ENCODE measurements at regions not wholly inside any gene's neighbourhood (a gene's known extent, or its start where the extent isn't known, plus 50 kb on each side); places are given as distances from the start of the nearest gene placed in this dataset.

GRCh38 chr5:71877511-71877910 lies 158.4 kb downstream of the CARTPT start:
- no peak overlapping the region for H3K4me3 ChIP-seq (ENCODE audit: low read depth, low read length)
- no peak for TF ChIP-seq CTCF (IDR thresholded peaks at IDR 0.05; ENCODE audit: borderline replicate concordance, insufficient read depth, low read depth, low read length)

GRCh38 chr5:71880536-71880935 lies 161.5 kb downstream of the CARTPT start:
- H3K4me3 ChIP-seq (ENCODE audit: low read depth, low read length): no peak overlapping the region
- TF ChIP-seq CTCF (IDR thresholded peaks at IDR 0.05; ENCODE audit: borderline replicate concordance, insufficient read depth, low read depth, low read length): no peak

GRCh38 chr5:71882826-71883741 lies 164.0 kb downstream of the CARTPT start:
- TF ChIP-seq CTCF (IDR thresholded peaks at IDR 0.05; ENCODE audit: borderline replicate concordance, insufficient read depth, low read depth, low read length): no peak
- no peak overlapping the region for H3K4me3 ChIP-seq (ENCODE audit: low read depth, low read length)

GRCh38 chr5:71883742-71884103 lies 164.6 kb downstream of the CARTPT start:
- no peak for TF ChIP-seq CTCF (IDR thresholded peaks at IDR 0.05; ENCODE audit: borderline replicate concordance, insufficient read depth, low read depth, low read length)
- no peak overlapping the region for H3K4me3 ChIP-seq (ENCODE audit: low read depth, low read length)

GRCh38 chr5:71884926-71885325 lies 165.9 kb downstream of the CARTPT start:
- TF ChIP-seq CTCF (IDR thresholded peaks at IDR 0.05; ENCODE audit: borderline replicate concordance, insufficient read depth, low read depth, low read length): no peak
- H3K4me3 ChIP-seq (ENCODE audit: low read depth, low read length): no peak overlapping the region

- H3K4me3 ChIP-seq (ENCODE audit: low read depth, low read length): no peak overlapping the region
- TF ChIP-seq CTCF (IDR thresholded peaks at IDR 0.05; ENCODE audit: borderline replicate concordance, insufficient read depth, low read depth, low read length): no peak
These were observed 167.3 kb downstream of the CARTPT start for GRCh38 chr5:71886406-71886805.

GRCh38 chr5:71887680-71888079 lies 168.6 kb downstream of the CARTPT start:
- no peak for TF ChIP-seq CTCF (IDR thresholded peaks at IDR 0.05; ENCODE audit: borderline replicate concordance, insufficient read depth, low read depth, low read length)
- no peak overlapping the region for H3K4me3 ChIP-seq (ENCODE audit: low read depth, low read length)
